GM23338 (cell line): ENCODE measurements at regions not wholly inside any gene's neighbourhood (a gene's known extent, or its start where the extent isn't known, plus 50 kb on each side); places are given as distances from the start of the nearest gene placed in this dataset.

ENCODE experiments used
- ATAC-seq: fragments of 200-7000 bp; cut with Tn5 transposase; 3 replicates; pipeline ENCODE4 v1.9.1; 2020
- DNase-seq: peaks from one replicate; pipeline ENCODE4 v3.0.0-alpha.2; 2015; ENCODE audit warnings: low spot score
- H2AFZ ChIP-seq: fragments of 200-600 bp; sonication (generic); 2 replicates; pipeline ENCODE4 v1.8.0; 2016; ENCODE audit warnings: antibody characterized with exemption, mild to moderate bottlenecking, moderate library complexity
- H3F3A ChIP-seq: fragments of 200-600 bp; sonication (generic); replicated peaks from 2 replicates; pipeline ENCODE4 v1.8.0; 2017; ENCODE audit warnings: antibody characterized with exemption, mixed run types, low read depth
- H3K27ac ChIP-seq: fragments of 200-600 bp; sonication (generic); 2 replicates; pipeline ENCODE4 v1.6.1; 2016; ENCODE audit warnings: low read depth
- H3K27me3 ChIP-seq: fragments of 200-600 bp; sonication (generic); 2 replicates; pipeline ENCODE4 v1.8.0; 2016; ENCODE audit warnings: mild to moderate bottlenecking, mixed run types, moderate library complexity; ENCODE audit not compliant: insufficient read depth
- H3K36me3 ChIP-seq: fragments of 200-600 bp; sonication (generic); 2 replicates; pipeline ENCODE4 v1.8.0; 2016; ENCODE audit warnings: mild to moderate bottlenecking; ENCODE audit not compliant: insufficient read depth
- H3K4me1 ChIP-seq: fragments of 200-600 bp; sonication (generic); 2 replicates; pipeline ENCODE4 v1.8.0; 2016; ENCODE audit warnings: mild to moderate bottlenecking, moderate library complexity; ENCODE audit not compliant: insufficient read depth
- H3K4me2 ChIP-seq: fragments of 200-600 bp; sonication (generic); 2 replicates; pipeline ENCODE4 v1.7.1; 2017; ENCODE audit warnings: mixed run types
- H3K4me3 ChIP-seq: fragments of 200-600 bp; sonication (generic); 2 replicates; pipeline ENCODE4 v1.6.1; 2016; ENCODE audit warnings: mixed run types
- H3K79me2 ChIP-seq: fragments of 200-600 bp; sonication (generic); replicated peaks from 2 replicates; pipeline ENCODE4 v1.8.0; 2017; ENCODE audit warnings: mild to moderate bottlenecking; ENCODE audit not compliant: insufficient read depth
- H3K9me2 ChIP-seq: fragments of 200-600 bp; sonication (generic); 2 replicates; pipeline ENCODE4 v1.8.0; 2017; ENCODE audit not compliant: insufficient read depth
- H4K20me1 ChIP-seq: fragments of 200-600 bp; sonication (generic); replicated peaks from 2 replicates; pipeline ENCODE4 v1.8.0; 2017; ENCODE audit warnings: mild to moderate bottlenecking; ENCODE audit not compliant: insufficient read depth
- H3K27ac Mint-ChIP-seq: 2 replicates; pipeline ENCODE4 v1.8.0; 2020; ENCODE audit warnings: inconsistent platforms, mild to moderate bottlenecking, moderate library complexity, mixed read lengths
- H3K27me3 Mint-ChIP-seq: 3 replicates; pipeline ENCODE4 v1.8.0; 2022; ENCODE audit warnings: low read depth, mild to moderate bottlenecking, moderate library complexity, mixed read lengths, inconsistent platforms; ENCODE audit not compliant: insufficient read depth, poor library complexity
- H3K36me3 Mint-ChIP-seq: 3 replicates; pipeline ENCODE4 v1.8.0; 2021; ENCODE audit warnings: low read depth, mild to moderate bottlenecking, inconsistent platforms, moderate library complexity, mixed read lengths
- H3K4me1 Mint-ChIP-seq: 3 replicates; pipeline ENCODE4 v1.8.0; 2020; ENCODE audit warnings: mild to moderate bottlenecking, inconsistent platforms, mixed read lengths
- H3K4me3 Mint-ChIP-seq: 3 replicates; pipeline ENCODE4 v1.8.0; 2021; ENCODE audit warnings: moderate library complexity, mild to moderate bottlenecking, inconsistent platforms, mixed read lengths
- H3K9me3 Mint-ChIP-seq: 3 replicates; pipeline ENCODE4 v1.8.0; 2020; ENCODE audit warnings: moderate library complexity, mild to moderate bottlenecking, inconsistent platforms, mixed read lengths
- CREB1 ChIP-seq: fragments of 250-450 bp; sonication (Bioruptor Pico); IDR thresholded peaks from 2 replicates; pipeline ENCODE4 v1.5.0; 2020; ENCODE audit warnings: low read depth, mild to moderate bottlenecking, moderate library complexity
- ETS1 ChIP-seq: IDR thresholded peaks from 2 replicates; pipeline ENCODE4 v1.6.1; 2016; ENCODE audit warnings: antibody characterized with exemption
- EZH2phosphoT487 ChIP-seq: fragments of 200-600 bp; sonication (generic); IDR thresholded peaks from one replicate; pipeline ENCODE4 v1.8.1; 2018; ENCODE audit warnings: antibody characterized with exemption; ENCODE audit not compliant: unreplicated experiment
- NANOG ChIP-seq: IDR thresholded peaks from 2 replicates; pipeline ENCODE4 v1.6.1; 2016; ENCODE audit warnings: antibody characterized with exemption, borderline replicate concordance
- REST ChIP-seq: IDR thresholded peaks from one replicate; pipeline ENCODE4 v1.6.1; 2018; ENCODE audit warnings: antibody characterized with exemption; ENCODE audit not compliant: unreplicated experiment
- ZNF114 ChIP-seq: fragments of 250-450 bp; sonication (Bioruptor Pico); IDR thresholded peaks from 2 replicates; pipeline ENCODE4 v1.5.0; 2020; ENCODE audit warnings: mild to moderate bottlenecking, moderate library complexity
- ZNF462 ChIP-seq: fragments of 250-450 bp; sonication (Bioruptor Pico); IDR thresholded peaks from 2 replicates; pipeline ENCODE4 v1.5.0; 2020; ENCODE audit warnings: mild to moderate bottlenecking, moderate library complexity

- Histone ChIP-seq H2AFZ (no peak overlapping the region), H3F3A (no peaks in the 10 kb centered on the region), H3K36me3 (no peaks in the 10 kb centered on the region), H3K9me2 (0 out of 2 replicates have a peak, but pooled peaks cover 5% of the 10 kb centered on the region), H4K20me1 (0 out of 2 replicates have a peak, but pooled peaks cover 2% of the 10 kb centered on the region), H3K4me2 (no peak overlapping the region), H3K27ac (no peak overlapping the region), H3K79me2 (no peaks in the 10 kb centered on the region), H3K27me3 (no peaks in the 10 kb centered on the region), H3K4me3 (no peak overlapping the region), H3K4me1 (peaks cover 10% of the 10 kb centered on the region; the same call in 1 of the 2 replicates)
- ATAC-seq (no peak), DNase-seq (no peak)
- Mint-ChIP-seq H3K36me3 (no peaks in the 10 kb centered on the region; the same call in 2 of the 3 replicates), H3K9me3 (peaks cover 4% of the 10 kb centered on the region; the same call in 2 of the 3 replicates), H3K27ac (no peak overlapping the region), H3K27me3 (no peaks in the 10 kb centered on the region), H3K4me3 (no peak overlapping the region), H3K4me1 (peaks cover 3% of the 10 kb centered on the region)
- TF ChIP-seq ZNF462: no peak
- TF ChIP-seq ZNF114 (CRISPR knock-in tag): no peak
- no peak for TF ChIP-seq EZH2phosphoT487
- no peak for TF ChIP-seq CREB1
- TF ChIP-seq ETS1: no peak
- no peak for TF ChIP-seq REST
- no peak for TF ChIP-seq NANOG
Observed at GRCh38 chr1:58149271-58149812, 397.2 kb downstream of the OMA1 start.
